A204.1 (cell line): ENCODE measurements at regions not wholly inside any gene's neighbourhood (a gene's known extent, or its start where the extent isn't known, plus 50 kb on each side); places are given as distances from the start of the nearest gene placed in this dataset.

Source experiments
- FAIRE-seq: peaks from 2 replicates; lab custom pipeline; 2012; peaks lifted over from hg19 to GRCh38; lab: Jason Lieb, UNC

- FAIRE-seq = no peak
Observed at GRCh38 chr14:54094765-54095164, 138.1 kb upstream of the BMP4 start.

GRCh38 chr14:54098536-54098935 lies 141.9 kb upstream of the BMP4 start:
- FAIRE-seq = no peak

GRCh38 chr14:54102051-54102456 lies 145.4 kb upstream of the BMP4 start:
- no peak for FAIRE-seq

GRCh38 chr14:54102530-54102929 lies 145.9 kb upstream of the BMP4 start:
- FAIRE-seq = no peak

- no peak for FAIRE-seq
Observed at GRCh38 chr14:54104601-54105145, 148.0 kb upstream of the BMP4 start.

- no peak for FAIRE-seq
Observed at GRCh38 chr14:54105406-54105805, 148.8 kb upstream of the BMP4 start.

- FAIRE-seq = no peak
Observed at GRCh38 chr14:54105898-54106297, 149.3 kb upstream of the BMP4 start.

- no peak for FAIRE-seq
Observed at GRCh38 chr14:54106661-54107377, 150.2 kb upstream of the BMP4 start.

GRCh38 chr14:54108481-54109471 lies 152.2 kb upstream of the BMP4 start:
- no peak for FAIRE-seq

- FAIRE-seq = no peak
Observed at GRCh38 chr14:54109521-54110120, 153.0 kb upstream of the BMP4 start.

GRCh38 chr14:54114941-54115340 lies 158.3 kb upstream of the BMP4 start:
- FAIRE-seq = no peak

GRCh38 chr14:54116198-54116885 lies 159.7 kb upstream of the BMP4 start:
- no peak for FAIRE-seq

GRCh38 chr14:54116972-54117371 lies 160.3 kb upstream of the BMP4 start:
- no peak for FAIRE-seq

GRCh38 chr14:54117396-54117795 lies 160.8 kb upstream of the BMP4 start:
- FAIRE-seq = no peak

GRCh38 chr14:54117924-54118323 lies 161.3 kb upstream of the BMP4 start:
- no peak for FAIRE-seq

- no peak for FAIRE-seq
Observed at GRCh38 chr14:54120260-54120659, 163.6 kb upstream of the BMP4 start.

- no peak for FAIRE-seq
Observed at GRCh38 chr14:54121466-54122027, 164.9 kb upstream of the BMP4 start.

GRCh38 chr14:54123841-54124240 lies 167.2 kb upstream of the BMP4 start:
- no peak for FAIRE-seq

- no peak for FAIRE-seq
Observed at GRCh38 chr14:54125109-54125508, 168.5 kb upstream of the BMP4 start.

- no peak for FAIRE-seq
Observed at GRCh38 chr14:54126947-54127346, 170.3 kb upstream of the BMP4 start.

GRCh38 chr14:54127526-54127925 lies 170.9 kb upstream of the BMP4 start:
- FAIRE-seq = no peak
